ENCODE measurements at regions not wholly inside any gene's neighbourhood (a gene's known extent, or its start where the extent isn't known, plus 50 kb on each side); places are given as distances from the start of the nearest gene placed in this dataset.

DNA sequence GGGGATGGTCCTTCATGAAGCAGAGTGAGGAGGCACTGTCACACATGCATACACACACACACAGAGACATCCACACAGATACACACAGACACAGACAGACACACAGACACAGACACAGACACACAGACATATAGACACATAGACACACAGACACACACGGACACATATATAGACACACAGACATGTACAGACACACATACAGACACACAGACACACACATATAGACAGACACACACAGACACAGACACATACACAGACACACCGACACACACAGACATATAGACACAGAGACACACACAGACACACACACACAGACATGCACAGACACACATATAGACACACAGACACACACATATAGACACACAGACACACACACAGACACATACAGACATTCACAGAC lies 173.9 kb downstream of the URI1 start:
- no peaks in the 10 kb centered on the region for H3K27me3 ChIP-seq (ENCODE audit: insufficient read depth)

DNA sequence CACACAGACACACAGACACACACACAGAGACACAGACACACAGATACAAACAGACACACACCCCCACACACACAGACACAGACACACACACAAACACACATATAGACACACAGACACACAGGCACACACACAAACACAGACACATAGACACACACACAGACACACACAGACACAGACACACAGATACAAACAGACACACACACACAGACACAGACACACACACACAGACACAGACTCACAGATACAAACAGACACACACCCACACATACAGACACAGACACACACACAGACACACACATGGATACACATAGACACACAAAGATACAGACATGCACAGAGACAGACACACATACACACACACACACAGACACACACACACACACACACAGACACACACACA lies 174.5 kb downstream of the URI1 start:
- TF ChIP-seq, protein P1, sequence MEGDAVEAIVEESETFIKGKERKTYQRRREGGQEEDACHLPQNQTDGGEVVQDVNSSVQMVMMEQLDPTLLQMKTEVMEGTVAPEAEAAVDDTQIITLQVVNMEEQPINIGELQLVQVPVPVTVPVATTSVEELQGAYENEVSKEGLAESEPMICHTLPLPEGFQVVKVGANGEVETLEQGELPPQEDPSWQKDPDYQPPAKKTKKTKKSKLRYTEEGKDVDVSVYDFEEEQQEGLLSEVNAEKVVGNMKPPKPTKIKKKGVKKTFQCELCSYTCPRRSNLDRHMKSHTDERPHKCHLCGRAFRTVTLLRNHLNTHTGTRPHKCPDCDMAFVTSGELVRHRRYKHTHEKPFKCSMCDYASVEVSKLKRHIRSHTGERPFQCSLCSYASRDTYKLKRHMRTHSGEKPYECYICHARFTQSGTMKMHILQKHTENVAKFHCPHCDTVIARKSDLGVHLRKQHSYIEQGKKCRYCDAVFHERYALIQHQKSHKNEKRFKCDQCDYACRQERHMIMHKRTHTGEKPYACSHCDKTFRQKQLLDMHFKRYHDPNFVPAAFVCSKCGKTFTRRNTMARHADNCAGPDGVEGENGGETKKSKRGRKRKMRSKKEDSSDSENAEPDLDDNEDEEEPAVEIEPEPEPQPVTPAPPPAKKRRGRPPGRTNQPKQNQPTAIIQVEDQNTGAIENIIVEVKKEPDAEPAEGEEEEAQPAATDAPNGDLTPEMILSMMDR (IDR thresholded peaks at IDR 0.05): no peak
- no peak for TF ChIP-seq NFIC (IDR thresholded peaks at IDR 0.05; ENCODE audit: borderline replicate concordance)
- no peak for TF ChIP-seq TCF12 (IDR thresholded peaks at IDR 0.05)
- TF ChIP-seq NRF1 (IDR thresholded peaks at IDR 0.05; ENCODE audit: low read depth, low read length): no peak
- TF ChIP-seq SMC3 (IDR thresholded peaks at IDR 0.05; ENCODE audit: low read depth, low read length): no peak
- no peak for TF ChIP-seq EZH2phosphoT487 (IDR thresholded peaks at IDR 0.05; ENCODE audit: borderline replicate concordance, low read depth)
- no peak for TF ChIP-seq RAD21 (IDR thresholded peaks at IDR 0.05; ENCODE audit: low read length)
- TF ChIP-seq EP300 (IDR thresholded peaks at IDR 0.05; ENCODE audit: borderline replicate concordance in 1 of 2, low read depth in 1 of 2, low read length in 1 of 2): no peak
- TF ChIP-seq, protein P2, sequence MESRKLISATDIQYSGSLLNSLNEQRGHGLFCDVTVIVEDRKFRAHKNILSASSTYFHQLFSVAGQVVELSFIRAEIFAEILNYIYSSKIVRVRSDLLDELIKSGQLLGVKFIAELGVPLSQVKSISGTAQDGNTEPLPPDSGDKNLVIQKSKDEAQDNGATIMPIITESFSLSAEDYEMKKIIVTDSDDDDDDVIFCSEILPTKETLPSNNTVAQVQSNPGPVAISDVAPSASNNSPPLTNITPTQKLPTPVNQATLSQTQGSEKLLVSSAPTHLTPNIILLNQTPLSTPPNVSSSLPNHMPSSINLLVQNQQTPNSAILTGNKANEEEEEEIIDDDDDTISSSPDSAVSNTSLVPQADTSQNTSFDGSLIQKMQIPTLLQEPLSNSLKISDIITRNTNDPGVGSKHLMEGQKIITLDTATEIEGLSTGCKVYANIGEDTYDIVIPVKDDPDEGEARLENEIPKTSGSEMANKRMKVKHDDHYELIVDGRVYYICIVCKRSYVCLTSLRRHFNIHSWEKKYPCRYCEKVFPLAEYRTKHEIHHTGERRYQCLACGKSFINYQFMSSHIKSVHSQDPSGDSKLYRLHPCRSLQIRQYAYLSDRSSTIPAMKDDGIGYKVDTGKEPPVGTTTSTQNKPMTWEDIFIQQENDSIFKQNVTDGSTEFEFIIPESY (IDR thresholded peaks at IDR 0.05; ENCODE audit: borderline replicate concordance, low read depth): no peak
- TF ChIP-seq YY1 (IDR thresholded peaks at IDR 0.05; ENCODE audit: low read depth): no peak
- no peak for TF ChIP-seq RXRA (IDR thresholded peaks at IDR 0.05; ENCODE audit: borderline replicate concordance, low read depth)
- TF ChIP-seq, protein P3, sequence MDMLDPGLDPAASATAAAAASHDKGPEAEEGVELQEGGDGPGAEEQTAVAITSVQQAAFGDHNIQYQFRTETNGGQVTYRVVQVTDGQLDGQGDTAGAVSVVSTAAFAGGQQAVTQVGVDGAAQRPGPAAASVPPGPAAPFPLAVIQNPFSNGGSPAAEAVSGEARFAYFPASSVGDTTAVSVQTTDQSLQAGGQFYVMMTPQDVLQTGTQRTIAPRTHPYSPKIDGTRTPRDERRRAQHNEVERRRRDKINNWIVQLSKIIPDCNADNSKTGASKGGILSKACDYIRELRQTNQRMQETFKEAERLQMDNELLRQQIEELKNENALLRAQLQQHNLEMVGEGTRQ (IDR thresholded peaks at IDR 0.05; ENCODE audit: borderline replicate concordance, low read depth, low read length): no peak
- no peak for TF ChIP-seq JUND (IDR thresholded peaks at IDR 0.05)
- no peak for TF ChIP-seq RCOR1 (IDR thresholded peaks at IDR 0.05; ENCODE audit: low read length)
- H3K27me3 ChIP-seq (ENCODE audit: insufficient read depth): no peaks in the 10 kb centered on the region
- CTCF ChIA-PET: no interaction called here

More for the DNA sequence above, 173.9 kb downstream of the URI1 start:
- no peak for DNase-seq
- ChIA-PET CTCF (no interaction called here), POLR2A (no interaction called here)
- Histone ChIP-seq H2AFZ (ENCODE audit: low read depth) (no peak overlapping the region), H3K27ac (ENCODE audit: low read depth in 2 of 2, low read length in 1 of 2) (no peak overlapping the region), H3K4me3 (ENCODE audit: low read depth in 2 of 2, low read length in 1 of 2) (no peak overlapping the region), H3K4me2 (no peak overlapping the region), H3K9me2 (no peaks in the 10 kb centered on the region), H3K9ac (no peak overlapping the region), H3K36me3 (replicated peaks in 1 of 2; ENCODE audit: control insufficient read depth in 1 of 2, insufficient read depth in 2 of 2, low read length in 1 of 2) (no peaks in the 10 kb centered on the region), H4K20me1 (ENCODE audit: insufficient read depth) (no peaks in the 10 kb centered on the region), H3F3A (replicated peaks; ENCODE audit: insufficient read depth) (no peaks in the 10 kb centered on the region), H3K79me2 (ENCODE audit: insufficient read depth) (no peaks in the 10 kb centered on the region), H3K9me3 (no peaks in the 10 kb centered on the region), H3K4me1 (ENCODE audit: control insufficient read depth in 1 of 2, insufficient read depth in 2 of 2, low read depth in 1 of 2, low read length in 1 of 2) (peaks cover 0 to 15% of the 10 kb centered on the region in 2 experiments; a peak in 2 of 4 replicates)
- WGBS (ENCODE audit: low lambda C conversion rate): 61% methylated on average over 2 of the region's 2 CpGs
- TF ChIP-seq, protein P4, sequence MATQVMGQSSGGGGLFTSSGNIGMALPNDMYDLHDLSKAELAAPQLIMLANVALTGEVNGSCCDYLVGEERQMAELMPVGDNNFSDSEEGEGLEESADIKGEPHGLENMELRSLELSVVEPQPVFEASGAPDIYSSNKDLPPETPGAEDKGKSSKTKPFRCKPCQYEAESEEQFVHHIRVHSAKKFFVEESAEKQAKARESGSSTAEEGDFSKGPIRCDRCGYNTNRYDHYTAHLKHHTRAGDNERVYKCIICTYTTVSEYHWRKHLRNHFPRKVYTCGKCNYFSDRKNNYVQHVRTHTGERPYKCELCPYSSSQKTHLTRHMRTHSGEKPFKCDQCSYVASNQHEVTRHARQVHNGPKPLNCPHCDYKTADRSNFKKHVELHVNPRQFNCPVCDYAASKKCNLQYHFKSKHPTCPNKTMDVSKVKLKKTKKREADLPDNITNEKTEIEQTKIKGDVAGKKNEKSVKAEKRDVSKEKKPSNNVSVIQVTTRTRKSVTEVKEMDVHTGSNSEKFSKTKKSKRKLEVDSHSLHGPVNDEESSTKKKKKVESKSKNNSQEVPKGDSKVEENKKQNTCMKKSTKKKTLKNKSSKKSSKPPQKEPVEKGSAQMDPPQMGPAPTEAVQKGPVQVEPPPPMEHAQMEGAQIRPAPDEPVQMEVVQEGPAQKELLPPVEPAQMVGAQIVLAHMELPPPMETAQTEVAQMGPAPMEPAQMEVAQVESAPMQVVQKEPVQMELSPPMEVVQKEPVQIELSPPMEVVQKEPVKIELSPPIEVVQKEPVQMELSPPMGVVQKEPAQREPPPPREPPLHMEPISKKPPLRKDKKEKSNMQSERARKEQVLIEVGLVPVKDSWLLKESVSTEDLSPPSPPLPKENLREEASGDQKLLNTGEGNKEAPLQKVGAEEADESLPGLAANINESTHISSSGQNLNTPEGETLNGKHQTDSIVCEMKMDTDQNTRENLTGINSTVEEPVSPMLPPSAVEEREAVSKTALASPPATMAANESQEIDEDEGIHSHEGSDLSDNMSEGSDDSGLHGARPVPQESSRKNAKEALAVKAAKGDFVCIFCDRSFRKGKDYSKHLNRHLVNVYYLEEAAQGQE (IDR thresholded peaks at IDR 0.05; ENCODE audit: low read depth, low read length): no peak

More for the DNA sequence above, 174.5 kb downstream of the URI1 start:
- no peak overlapping the region for H3K4me3 ChIP-seq (ENCODE audit: low read depth in 2 of 2, low read length in 1 of 2)
- no peak overlapping the region for H3K4me2 ChIP-seq
- H3K9ac ChIP-seq: no peak overlapping the region
- H3K4me1 ChIP-seq (ENCODE audit: control insufficient read depth in 1 of 2, insufficient read depth in 2 of 2, low read depth in 1 of 2, low read length in 1 of 2): peaks cover 0 to 10% of the 10 kb centered on the region in 2 experiments; a peak in 1 of 4 replicates
- no peaks in the 10 kb centered on the region for H3K79me2 ChIP-seq (ENCODE audit: insufficient read depth)
- H3K27ac ChIP-seq (ENCODE audit: low read depth in 2 of 2, low read length in 1 of 2): no peak overlapping the region
- H3K36me3 ChIP-seq (replicated peaks in 1 of 2; ENCODE audit: control insufficient read depth in 1 of 2, insufficient read depth in 2 of 2, low read length in 1 of 2): no peaks in the 10 kb centered on the region
- no peaks in the 10 kb centered on the region for H3K9me2 ChIP-seq
- no peaks in the 10 kb centered on the region for H3F3A ChIP-seq (replicated peaks; ENCODE audit: insufficient read depth)
- POLR2A ChIA-PET: interaction anchor here (0.6 kb wide), 1 partner anchor 174 kb away, joined by 3 read pairs; no protein-coding TSS in a partner anchor
- no peaks in the 10 kb centered on the region for H3K9me3 ChIP-seq
- DNase-seq: no peak
- H2AFZ ChIP-seq (ENCODE audit: low read depth): no peak overlapping the region
- no peaks in the 10 kb centered on the region for H4K20me1 ChIP-seq (ENCODE audit: insufficient read depth)

All from SK-N-SH (cell line).